ENCODE measurements at regions not wholly inside any gene's neighbourhood (a gene's known extent, or its start where the extent isn't known, plus 50 kb on each side); places are given as distances from the start of the nearest gene placed in this dataset.

- DNase-seq (ENCODE audit: low read depth in 1 of 2, low spot score in 1 of 2): peak in 1 of 2 donors; percentile 41
Observed at GRCh38 chr17:14451729-14452191, 150.9 kb downstream of the HS3ST3B1 start.

GRCh38 chr17:14448818-14449217 lies 147.9 kb downstream of the HS3ST3B1 start:
- Histone ChIP-seq H3K4me1 (ENCODE audit: low read depth) (no peaks in the 10 kb centered on the region), H3K4me3 (no peak overlapping the region), H3K9me3 (ENCODE audit: low read depth) (no peaks in the 10 kb centered on the region), H3K36me3 (no peaks in the 10 kb centered on the region), H3K27me3 (no peaks in the 10 kb centered on the region), H3K27ac (no peak overlapping the region)
- no peak for DNase-seq (ENCODE audit: low read depth in 1 of 2, low spot score in 1 of 2)
- no peak for TF ChIP-seq CTCF (IDR thresholded peaks at IDR 0.05; ENCODE audit: low read depth, low read length)

More at GRCh38 chr17:14451729-14452191, 150.9 kb downstream of the HS3ST3B1 start:
- H3K27ac ChIP-seq: no peak overlapping the region
- no peaks in the 10 kb centered on the region for H3K27me3 ChIP-seq
- no peak for TF ChIP-seq CTCF (IDR thresholded peaks at IDR 0.05; ENCODE audit: low read depth, low read length)
- H3K4me3 ChIP-seq: no peak overlapping the region
- H3K9me3 ChIP-seq (ENCODE audit: low read depth): no peaks in the 10 kb centered on the region
- H3K4me1 ChIP-seq (ENCODE audit: low read depth): no peaks in the 10 kb centered on the region
- no peaks in the 10 kb centered on the region for H3K36me3 ChIP-seq

GRCh38 chr17:14446825-14447224 lies 145.9 kb downstream of the HS3ST3B1 start:
- DNase-seq (ENCODE audit: low read depth in 1 of 2, low spot score in 1 of 2): no peak
- Histone ChIP-seq H3K36me3 (no peaks in the 10 kb centered on the region), H3K27me3 (no peaks in the 10 kb centered on the region), H3K4me1 (ENCODE audit: low read depth) (no peaks in the 10 kb centered on the region), H3K27ac (no peak overlapping the region), H3K4me3 (no peak overlapping the region), H3K9me3 (ENCODE audit: low read depth) (no peaks in the 10 kb centered on the region)
- TF ChIP-seq CTCF (IDR thresholded peaks at IDR 0.05; ENCODE audit: low read depth, low read length): no peak

GRCh38 chr17:14444915-14445314 lies 144.0 kb downstream of the HS3ST3B1 start:
- no peak for DNase-seq (ENCODE audit: low read depth in 1 of 2, low spot score in 1 of 2)
- Histone ChIP-seq H3K4me1 (ENCODE audit: low read depth) (no peaks in the 10 kb centered on the region), H3K4me3 (no peak overlapping the region), H3K36me3 (no peaks in the 10 kb centered on the region), H3K27me3 (no peaks in the 10 kb centered on the region), H3K27ac (no peak overlapping the region), H3K9me3 (ENCODE audit: low read depth) (no peaks in the 10 kb centered on the region)
- TF ChIP-seq CTCF (IDR thresholded peaks at IDR 0.05; ENCODE audit: low read depth, low read length): no peak

- Histone ChIP-seq H3K27ac (no peak overlapping the region), H3K27me3 (no peaks in the 10 kb centered on the region), H3K9me3 (ENCODE audit: low read depth) (no peaks in the 10 kb centered on the region), H3K4me1 (ENCODE audit: low read depth) (no peaks in the 10 kb centered on the region), H3K4me3 (no peak overlapping the region), H3K36me3 (no peaks in the 10 kb centered on the region)
- no peak for TF ChIP-seq CTCF (IDR thresholded peaks at IDR 0.05; ENCODE audit: low read depth, low read length)
- DNase-seq (ENCODE audit: low read depth in 1 of 2, low spot score in 1 of 2): no peak
Observed at GRCh38 chr17:14442798-14443528, 142.1 kb downstream of the HS3ST3B1 start.

Data from cardiac muscle cell (in vitro differentiated cells and primary cell).